HepG2 (cell line): ENCODE measurements at regions not wholly inside any gene's neighbourhood (a gene's known extent, or its start where the extent isn't known, plus 50 kb on each side); places are given as distances from the start of the nearest gene placed in this dataset.

Source experiments
- AKNA ChIP-seq: sonication (generic); formaldehyde crosslinking; IDR thresholded peaks from 2 replicates; pipeline ENCODE4 v1.4.0; 2020; ENCODE audit warnings: missing genetic modification reagents, borderline replicate concordance
- CEBPZ ChIP-seq: IDR thresholded peaks from 2 replicates; pipeline ENCODE4 v1.6.1; 2012; ENCODE audit warnings: low read length, improper control_type of control experiment
- ETV6 ChIP-seq: sonication (generic); formaldehyde crosslinking; conservative IDR thresholded peaks from 2 replicates; pipeline ENCODE4 v1.4.0; 2020; ENCODE audit warnings: missing genetic modification reagents
- IRF9 ChIP-seq: sonication (generic); formaldehyde crosslinking; IDR thresholded peaks from 2 replicates; pipeline ENCODE4 v1.8.0; 2022; ENCODE audit warnings: missing genetic modification reagents, mild to moderate bottlenecking, borderline replicate concordance
- KLF12 ChIP-seq: sonication (generic); formaldehyde crosslinking; IDR thresholded peaks from 2 replicates; pipeline ENCODE4 v1.4.0; 2020; ENCODE audit warnings: missing genetic modification reagents, borderline replicate concordance
- PHB2 ChIP-seq: fragments of 450-650 bp; IDR thresholded peaks from 2 replicates; pipeline ENCODE4 v1.6.1; 2018; ENCODE audit not compliant: partially characterized antibody
- SKI ChIP-seq: fragments of 450-650 bp; IDR thresholded peaks from one replicate; pipeline ENCODE4 v1.6.1; 2018; ENCODE audit warnings: mild to moderate bottlenecking; ENCODE audit not compliant: partially characterized antibody
- TCF7L2 ChIP-seq: IDR thresholded peaks from 2 replicates; pipeline ENCODE4 v1.6.1; 2011; ENCODE audit warnings: mild to moderate bottlenecking, low read depth, low read length, moderate library complexity
- ZNF644 ChIP-seq: IDR thresholded peaks from 2 replicates; pipeline ENCODE4 v1.6.1; 2016; ENCODE audit warnings: low read depth
- ZNF816 ChIP-seq: sonication (generic); formaldehyde crosslinking; IDR thresholded peaks from 2 replicates; pipeline ENCODE4 v1.8.0; 2022; ENCODE audit warnings: missing genetic modification reagents, mild to moderate bottlenecking, borderline replicate concordance
- ZNF839 ChIP-seq: sonication (generic); formaldehyde crosslinking; IDR thresholded peaks from 2 replicates; pipeline ENCODE4 v1.4.0; 2020; ENCODE audit warnings: missing genetic modification reagents, mild to moderate bottlenecking, borderline replicate concordance
- TF ChIP-seq, protein P1 (sequence below): sonication (generic); formaldehyde crosslinking; IDR thresholded peaks from 2 replicates; pipeline ENCODE4 v1.4.0; 2020; ENCODE audit warnings: missing genetic modification reagents, borderline replicate concordance
- TF ChIP-seq, protein P2 (sequence below): sonication (generic); formaldehyde crosslinking; IDR thresholded peaks from 2 replicates; pipeline ENCODE4 v1.4.0; 2020; ENCODE audit warnings: missing genetic modification reagents
- TF ChIP-seq, protein P3 (sequence below), 2 experiments: sonication (generic) in 1 of 2; formaldehyde crosslinking in 1 of 2; IDR thresholded peaks; 2 replicates each; pipeline versions ENCODE4 v1.5.1 to v1.6.1; 2011 to 2020; ENCODE audit warnings: borderline replicate concordance in 1 of 2, low read depth in 1 of 2, low read length in 1 of 2, mild to moderate bottlenecking in 1 of 2, missing genetic modification reagents in 1 of 2, moderate library complexity in 1 of 2

DNA sequence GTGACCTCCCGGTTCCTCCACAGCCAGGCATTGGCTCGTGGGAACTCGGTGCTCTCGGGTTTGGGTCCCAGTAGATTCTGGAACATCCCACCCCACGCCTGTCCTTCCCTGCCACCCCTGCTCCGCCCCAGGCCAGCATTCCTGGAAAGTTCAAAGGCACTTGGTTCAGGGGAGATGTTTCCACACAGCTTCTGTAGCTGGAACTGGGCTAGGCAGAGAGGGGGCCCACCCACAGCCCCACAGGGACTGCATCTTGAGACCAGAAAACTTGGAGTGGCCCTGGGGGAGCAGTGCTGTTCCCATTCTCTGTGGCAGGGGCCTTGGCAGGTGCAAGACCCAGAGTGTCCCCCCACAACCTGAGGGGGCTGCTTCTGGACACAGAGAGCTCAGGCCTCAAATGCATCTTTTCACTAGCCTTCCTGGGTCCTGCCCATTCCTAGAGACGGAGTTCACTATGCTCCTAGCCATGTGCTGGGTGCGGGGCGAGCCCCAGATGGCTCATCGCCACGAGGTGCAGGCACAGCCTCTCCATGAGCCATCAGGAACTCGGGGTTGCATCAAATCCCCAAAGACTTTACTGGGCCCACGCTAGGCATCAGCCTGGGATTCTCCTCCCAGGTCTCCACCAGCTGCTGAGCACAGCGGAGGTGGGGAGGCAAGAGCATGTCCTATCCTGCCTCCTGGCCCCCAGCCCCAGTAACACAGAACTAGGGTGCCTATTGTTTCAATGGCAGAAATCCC lies 68.7 kb downstream of the ZFP36L2 start (continued):
- TF ChIP-seq AKNA (CRISPR knock-in tag), result no peak
- no peak; the same call in 1 of the 2 replicates for TF ChIP-seq KLF12
- TF ChIP-seq, protein P1, sequence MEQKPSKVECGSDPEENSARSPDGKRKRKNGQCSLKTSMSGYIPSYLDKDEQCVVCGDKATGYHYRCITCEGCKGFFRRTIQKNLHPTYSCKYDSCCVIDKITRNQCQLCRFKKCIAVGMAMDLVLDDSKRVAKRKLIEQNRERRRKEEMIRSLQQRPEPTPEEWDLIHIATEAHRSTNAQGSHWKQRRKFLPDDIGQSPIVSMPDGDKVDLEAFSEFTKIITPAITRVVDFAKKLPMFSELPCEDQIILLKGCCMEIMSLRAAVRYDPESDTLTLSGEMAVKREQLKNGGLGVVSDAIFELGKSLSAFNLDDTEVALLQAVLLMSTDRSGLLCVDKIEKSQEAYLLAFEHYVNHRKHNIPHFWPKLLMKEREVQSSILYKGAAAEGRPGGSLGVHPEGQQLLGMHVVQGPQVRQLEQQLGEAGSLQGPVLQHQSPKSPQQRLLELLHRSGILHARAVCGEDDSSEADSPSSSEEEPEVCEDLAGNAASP (CRISPR knock-in tag), result no peak; the same call in 1 of the 2 replicates
- TF ChIP-seq IRF9 (CRISPR knock-in tag), result no peak
- TF ChIP-seq PHB2, result no peak
- TF ChIP-seq ZNF839 (CRISPR knock-in tag), result no peak
- TF ChIP-seq SKI, result no peak
- no peak for TF ChIP-seq ZNF816 (CRISPR knock-in tag)
- no peak for TF ChIP-seq CEBPZ
- TF ChIP-seq, protein P2, sequence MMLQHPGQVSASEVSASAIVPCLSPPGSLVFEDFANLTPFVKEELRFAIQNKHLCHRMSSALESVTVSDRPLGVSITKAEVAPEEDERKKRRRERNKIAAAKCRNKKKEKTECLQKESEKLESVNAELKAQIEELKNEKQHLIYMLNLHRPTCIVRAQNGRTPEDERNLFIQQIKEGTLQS (CRISPR knock-in tag), result no peak
- TF ChIP-seq TCF7L2, result no peak
- TF ChIP-seq, protein P3, sequence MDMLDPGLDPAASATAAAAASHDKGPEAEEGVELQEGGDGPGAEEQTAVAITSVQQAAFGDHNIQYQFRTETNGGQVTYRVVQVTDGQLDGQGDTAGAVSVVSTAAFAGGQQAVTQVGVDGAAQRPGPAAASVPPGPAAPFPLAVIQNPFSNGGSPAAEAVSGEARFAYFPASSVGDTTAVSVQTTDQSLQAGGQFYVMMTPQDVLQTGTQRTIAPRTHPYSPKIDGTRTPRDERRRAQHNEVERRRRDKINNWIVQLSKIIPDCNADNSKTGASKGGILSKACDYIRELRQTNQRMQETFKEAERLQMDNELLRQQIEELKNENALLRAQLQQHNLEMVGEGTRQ (IDR thresholded peaks at IDR 0.05; ENCODE audit: low read depth, low read length), result no peak
- TF ChIP-seq, protein P3 (CRISPR knock-in tag; IDR thresholded peaks at IDR 0.05; ENCODE audit: borderline replicate concordance), result no peak
- no peak for TF ChIP-seq ETV6
- no peak for TF ChIP-seq ZNF644 (CRISPR knock-in tag)
